ENCODE measurements at regions not wholly inside any gene's neighbourhood (a gene's known extent, or its start where the extent isn't known, plus 50 kb on each side); places are given as distances from the start of the nearest gene placed in this dataset.
"Not testable (repeated sequence)": the region's sequence is repeated elsewhere in the genome, so short reads cannot be mapped to it uniquely, and the experiment has no call there.

GRCh38 chr20:22729180-22729579, 144.8 kb upstream of the FOXA2 start:
- TF ChIP-seq CTCF (IDR thresholded peaks at IDR 0.05; ENCODE audit: low read depth, low read length, missing control alignments) = no peak

GRCh38 chr20:22729616-22730236, 145.4 kb upstream of the FOXA2 start:
- no peak overlapping the region for H3K4me3 ChIP-seq (ENCODE audit: low read depth, low read length)
- in situ Hi-C loops (cut with HindIII; ENCODE audit: low sequenced_read_pairs) = no loop called here
- no peak for DNase-seq (ENCODE audit: low read depth)
- TF ChIP-seq CTCF (IDR thresholded peaks at IDR 0.05; ENCODE audit: low read depth, low read length, missing control alignments) = no peak

More at GRCh38 chr20:22729180-22729579, 144.8 kb upstream of the FOXA2 start:
- H3K4me3 ChIP-seq (ENCODE audit: low read depth, low read length) = no peak overlapping the region
- in situ Hi-C loops (cut with HindIII; ENCODE audit: low sequenced_read_pairs) = no loop called here
- no peak for DNase-seq (ENCODE audit: low read depth)

- TF ChIP-seq CTCF (IDR thresholded peaks at IDR 0.05; ENCODE audit: low read depth, low read length, missing control alignments) = no peak
- in situ Hi-C loops (cut with HindIII; ENCODE audit: low sequenced_read_pairs) = no loop called here
- no peak for DNase-seq (ENCODE audit: low read depth)
- no peak overlapping the region for H3K4me3 ChIP-seq (ENCODE audit: low read depth, low read length)
Observed at GRCh38 chr20:22732751-22733150, 148.4 kb upstream of the FOXA2 start.

- DNase-seq (ENCODE audit: low read depth); in situ Hi-C loops (cut with HindIII; ENCODE audit: low sequenced_read_pairs); H3K4me3 ChIP-seq (ENCODE audit: low read depth, low read length): not testable (repeated sequence)
Observed at GRCh38 chr20:22734946-22735647, 150.7 kb upstream of the FOXA2 start.

GRCh38 chr20:22740829-22741228, 156.5 kb upstream of the FOXA2 start:
- DNase-seq (ENCODE audit: low read depth) = no peak
- in situ Hi-C loops (cut with HindIII; ENCODE audit: low sequenced_read_pairs) = no loop called here
- TF ChIP-seq CTCF (IDR thresholded peaks at IDR 0.05; ENCODE audit: low read depth, low read length, missing control alignments) = no peak
- no peak overlapping the region for H3K4me3 ChIP-seq (ENCODE audit: low read depth, low read length)

- in situ Hi-C loops (cut with HindIII; ENCODE audit: low sequenced_read_pairs) = no loop called here
- no peak overlapping the region for H3K4me3 ChIP-seq (ENCODE audit: low read depth, low read length)
- TF ChIP-seq CTCF (IDR thresholded peaks at IDR 0.05; ENCODE audit: low read depth, low read length, missing control alignments) = no peak
- no peak for DNase-seq (ENCODE audit: low read depth)
Observed at GRCh38 chr20:22744341-22745193, 160.2 kb upstream of the FOXA2 start.

GRCh38 chr20:22745194-22745500, 160.8 kb upstream of the FOXA2 start:
- H3K4me3 ChIP-seq (ENCODE audit: low read depth, low read length) = no peak overlapping the region
- in situ Hi-C loops (cut with HindIII; ENCODE audit: low sequenced_read_pairs) = no loop called here
- DNase-seq (ENCODE audit: low read depth) = no peak
- TF ChIP-seq CTCF (IDR thresholded peaks at IDR 0.05; ENCODE audit: low read depth, low read length, missing control alignments) = no peak
